ENCODE measurements at regions not wholly inside any gene's neighbourhood (a gene's known extent, or its start where the extent isn't known, plus 50 kb on each side); places are given as distances from the start of the nearest gene placed in this dataset.

- no peak for TF ChIP-seq EP300 (IDR thresholded peaks at IDR 0.05)
- TF ChIP-seq CTCF (IDR thresholded peaks at IDR 0.05): no peak
Observed at GRCh38 chr4:177229331-177229730, 80.3 kb upstream of the NEIL3 start.
